C4-2B (cell line): ENCODE measurements at regions not wholly inside any gene's neighbourhood (a gene's known extent, or its start where the extent isn't known, plus 50 kb on each side); places are given as distances from the start of the nearest gene placed in this dataset.

Experiments
- H3K27ac ChIP-seq: fragments of 450-650 bp; 2 replicates; pipeline ENCODE4 v1.5.1; 2017
- CTCF ChIP-seq: fragments of 450-650 bp; conservative IDR thresholded peaks from 2 replicates; pipeline ENCODE4 v1.5.1; 2017; ENCODE audit warnings: mild to moderate bottlenecking
- ZFX ChIP-seq: fragments of 450-650 bp; IDR thresholded peaks from 2 replicates; pipeline ENCODE4 v1.6.1; 2017

- TF ChIP-seq ZFX (no peak), CTCF (no peak)
- no peak overlapping the region for H3K27ac ChIP-seq
These were observed 192.8 kb downstream of the HUNK start for GRCh38 chr21:32065654-32066053.

- no peak for TF ChIP-seq CTCF
- TF ChIP-seq ZFX, result no peak
These were observed 191.6 kb downstream of the HUNK start for GRCh38 chr21:32064281-32064910.

GRCh38 chr21:32062591-32063227 is 189.9 kb downstream of the HUNK start:
- no peak overlapping the region for H3K27ac ChIP-seq
- TF ChIP-seq ZFX, result no peak
- no peak for TF ChIP-seq CTCF

More at GRCh38 chr21:32064281-32064910, 191.6 kb downstream of the HUNK start:
- no peak overlapping the region for H3K27ac ChIP-seq

GRCh38 chr21:32061729-32062128 is 188.9 kb downstream of the HUNK start:
- H3K27ac ChIP-seq, result no peak overlapping the region
- TF ChIP-seq ZFX, result no peak
- no peak for TF ChIP-seq CTCF

- H3K27ac ChIP-seq, result no peak overlapping the region
- no peak for TF ChIP-seq CTCF
- no peak for TF ChIP-seq ZFX
These were observed 184.0 kb downstream of the HUNK start for GRCh38 chr21:32056791-32057190.

GRCh38 chr21:32055305-32055704 is 182.5 kb downstream of the HUNK start:
- no peak overlapping the region for H3K27ac ChIP-seq
- no peak for TF ChIP-seq CTCF
- no peak for TF ChIP-seq ZFX
